PC-3 (cell line): ENCODE measurements at regions not wholly inside any gene's neighbourhood (a gene's known extent, or its start where the extent isn't known, plus 50 kb on each side); places are given as distances from the start of the nearest gene placed in this dataset.

Experiments
- ATAC-seq: fragments of 200-7000 bp; cut with Tn5 transposase; 2 replicates; pipeline ENCODE4 v1.9.1; 2020; ENCODE audit warnings: mild to moderate bottlenecking, moderate library complexity
- BruUV-seq: library from RNA; stranded (reverse); fragments of 400-500 nt; replicated peaks from 2 replicates; lab custom pipeline; 2021; lab: Mats Ljungman, UMichigan
- CTCF ChIA-PET: fragments of 300-600 bp; sonication (Branson Sonifier 250); formaldehyde crosslinking; loops from one replicate; lab custom pipeline; 2022; ENCODE audit warnings: antibody characterized with exemption; lab: Charles Lee
- POLR2A ChIA-PET: fragments of 300-600 bp; sonication (Branson Sonifier 250); formaldehyde crosslinking; loops from one replicate; lab custom pipeline; 2022; ENCODE audit warnings: antibody characterized with exemption; ENCODE audit not compliant: unreplicated experiment; lab: Charles Lee
- DNase-seq: peaks from one replicate; pipeline ENCODE4 v3.0.0-alpha.2; 2015
- H2AFZ ChIP-seq: fragments of 300-600 bp; sonication (generic); 2 replicates; pipeline ENCODE4 v1.6.0; 2016; ENCODE audit warnings: antibody characterized with exemption, low read length
- H3F3A ChIP-seq: fragments of 300-600 bp; sonication (generic); one replicate; pipeline ENCODE4 v1.6.0; 2017; ENCODE audit warnings: antibody characterized with exemption, low read length, control low read depth, mild to moderate bottlenecking; ENCODE audit not compliant: unreplicated experiment
- H3K27ac ChIP-seq: fragments of 300-600 bp; sonication (generic); 2 replicates; pipeline ENCODE4 v1.5.1; 2016; ENCODE audit warnings: mild to moderate bottlenecking, low read length
- H3K27me3 ChIP-seq: fragments of 300-600 bp; sonication (generic); 2 replicates; pipeline ENCODE4 v1.6.1; 2016; ENCODE audit warnings: low read length, mixed read lengths
- H3K36me3 ChIP-seq: fragments of 300-600 bp; sonication (generic); 2 replicates; pipeline ENCODE4 v1.6.1; 2016; ENCODE audit warnings: low read depth, mixed run types, low read length, mixed read lengths
- H3K4me1 ChIP-seq: fragments of 300-600 bp; sonication (generic); 2 replicates; pipeline ENCODE4 v1.5.1; 2016; ENCODE audit warnings: low read length; ENCODE audit not compliant: insufficient read depth
- H3K4me2 ChIP-seq: fragments of 300-600 bp; sonication (generic); 2 replicates; pipeline ENCODE4 v1.6.0; 2016; ENCODE audit warnings: low read length
- H3K4me3 ChIP-seq: fragments of 300-600 bp; sonication (generic); 2 replicates; pipeline ENCODE4 v1.5.1; 2016; ENCODE audit warnings: mild to moderate bottlenecking, low read length, mixed read lengths
- H3K79me2 ChIP-seq: fragments of 300-600 bp; sonication (generic); 2 replicates; pipeline ENCODE4 v1.6.1; 2017; ENCODE audit warnings: low read length, mixed read lengths
- H3K9ac ChIP-seq: fragments of 300-600 bp; sonication (generic); 2 replicates; pipeline ENCODE4 v1.6.0; 2016; ENCODE audit warnings: mild to moderate bottlenecking, low read length
- H3K9me2 ChIP-seq: fragments of 300-600 bp; sonication (generic); replicated peaks from 2 replicates; pipeline ENCODE4 v1.6.1; 2016; ENCODE audit warnings: mixed run types, low read length, mixed read lengths
- H3K9me3 ChIP-seq: fragments of 300-600 bp; sonication (generic); 2 replicates; pipeline ENCODE4 v1.6.1; 2016; ENCODE audit warnings: low read length, mixed read lengths
- H4K20me1 ChIP-seq: fragments of 300-600 bp; sonication (generic); 2 replicates; pipeline ENCODE4 v1.6.1; 2016; ENCODE audit warnings: low read length, mixed read lengths
- CTCF ChIP-seq: fragments of 300-600 bp; sonication (generic); conservative IDR thresholded peaks from 2 replicates; pipeline ENCODE4 v1.5.1; 2017; ENCODE audit warnings: antibody characterized with exemption, low read depth, mild to moderate bottlenecking, low read length
- EZH2 ChIP-seq: fragments of 300-600 bp; sonication (generic); IDR thresholded peaks from one replicate; pipeline ENCODE4 v1.6.1; 2017; ENCODE audit warnings: antibody characterized with exemption, mild to moderate bottlenecking, low read length; ENCODE audit not compliant: unreplicated experiment
- EZH2phosphoT487 ChIP-seq: fragments of 300-600 bp; sonication (generic); IDR thresholded peaks from 2 replicates; pipeline ENCODE4 v1.6.1; 2018; ENCODE audit warnings: mild to moderate bottlenecking, antibody characterized with exemption, low read length, borderline replicate concordance
- intact Hi-C: fragments of 100-400 bp; cut with micrococcal nuclease; formaldehyde crosslinking; loops from 2 replicates; pipeline ENCODE4 v1.9.0; 2023

- intact Hi-C loops: no loop called here
- Histone ChIP-seq H3K36me3 (no peaks in the 10 kb centered on the region), H3K4me3 (no peak overlapping the region), H3K4me1 (no peaks in the 10 kb centered on the region; the same call in 1 of the 2 replicates), H2AFZ (no peak overlapping the region), H3K9ac (no peak overlapping the region), H3K9me3 (no peaks in the 10 kb centered on the region), H4K20me1 (no peaks in the 10 kb centered on the region), H3K27me3 (peaks cover 70% of the 10 kb centered on the region), H3K4me2 (no peak overlapping the region), H3K27ac (no peak overlapping the region), H3F3A (no peaks in the 10 kb centered on the region), H3K79me2 (no peaks in the 10 kb centered on the region), H3K9me2 (no peaks in the 10 kb centered on the region)
- TF ChIP-seq EZH2 (no peak), CTCF (no peak), EZH2phosphoT487 (no peak)
- no peak for ATAC-seq
- ChIA-PET CTCF (no interaction called here), POLR2A (no interaction called here)
- DNase-seq: no peak
- BruUV-seq: no TSS peak
These were observed 51.9 kb upstream of the ALX4 start for GRCh38 chr11:44361813-44362212.

- no TSS peak for BruUV-seq
These were observed 53.2 kb upstream of the ALX4 start for GRCh38 chr11:44363116-44363515.

DNA sequence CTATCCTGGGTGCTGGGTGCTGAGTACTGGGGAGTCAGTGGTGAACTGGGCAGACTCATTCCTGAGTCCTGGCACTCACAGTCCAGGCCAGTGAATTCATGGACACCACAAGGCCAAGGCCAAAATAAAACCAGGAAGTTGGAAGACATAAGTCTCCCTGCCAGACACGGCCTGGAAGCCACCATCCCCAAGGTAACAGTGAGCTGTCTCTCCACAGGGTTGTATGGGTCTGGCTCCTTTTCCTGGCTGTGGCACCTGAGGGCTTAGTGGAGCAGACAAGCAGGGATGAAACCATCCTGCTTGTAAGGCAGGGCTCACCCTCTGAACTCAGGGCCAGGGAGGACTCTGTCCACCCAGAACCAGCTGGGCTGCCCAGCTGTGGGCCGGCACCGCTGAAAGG is 54.7 kb upstream of the ALX4 start:
- H3K4me3 ChIP-seq: no peak overlapping the region
- intact Hi-C loops: no loop called here
- H3K9ac ChIP-seq: no peak overlapping the region
- DNase-seq (no peak), ATAC-seq (no peak)
- H2AFZ ChIP-seq: no peak overlapping the region
- no peaks in the 10 kb centered on the region for H4K20me1 ChIP-seq
- no peaks in the 10 kb centered on the region for H3K9me2 ChIP-seq
- ChIA-PET CTCF (no interaction called here), POLR2A (no interaction called here)
- H3K27ac ChIP-seq: no peak overlapping the region
- BruUV-seq: no TSS peak
- H3K36me3 ChIP-seq: no peaks in the 10 kb centered on the region
- H3K4me1 ChIP-seq: no peaks in the 10 kb centered on the region
- H3K9me3 ChIP-seq: no peaks in the 10 kb centered on the region
- H3K79me2 ChIP-seq: no peaks in the 10 kb centered on the region
- no peaks in the 10 kb centered on the region for H3F3A ChIP-seq
- TF ChIP-seq CTCF (no peak), EZH2 (no peak), EZH2phosphoT487 (no peak)
- H3K4me2 ChIP-seq: no peak overlapping the region
- peaks cover 68% of the 10 kb centered on the region for H3K27me3 ChIP-seq

More at GRCh38 chr11:44363116-44363515, 53.2 kb upstream of the ALX4 start:
- CTCF ChIA-PET: no interaction called here
- Histone ChIP-seq H3K4me3 (no peak overlapping the region), H2AFZ (no peak overlapping the region), H3F3A (no peaks in the 10 kb centered on the region), H3K27me3 (peaks cover 70% of the 10 kb centered on the region), H3K36me3 (no peaks in the 10 kb centered on the region), H3K4me2 (no peak overlapping the region), H3K27ac (no peak overlapping the region), H3K4me1 (no peaks in the 10 kb centered on the region), H3K79me2 (no peaks in the 10 kb centered on the region), H3K9me2 (no peaks in the 10 kb centered on the region), H3K9ac (no peak overlapping the region), H3K9me3 (no peaks in the 10 kb centered on the region), H4K20me1 (no peaks in the 10 kb centered on the region)
- intact Hi-C loops: no loop called here
- POLR2A ChIA-PET: no interaction called here
- TF ChIP-seq CTCF (no peak), EZH2 (no peak), EZH2phosphoT487 (no peak)
- no peak for DNase-seq
- ATAC-seq: no peak
